ENCODE measurements at regions not wholly inside any gene's neighbourhood (a gene's known extent, or its start where the extent isn't known, plus 50 kb on each side); places are given as distances from the start of the nearest gene placed in this dataset.

DNA sequence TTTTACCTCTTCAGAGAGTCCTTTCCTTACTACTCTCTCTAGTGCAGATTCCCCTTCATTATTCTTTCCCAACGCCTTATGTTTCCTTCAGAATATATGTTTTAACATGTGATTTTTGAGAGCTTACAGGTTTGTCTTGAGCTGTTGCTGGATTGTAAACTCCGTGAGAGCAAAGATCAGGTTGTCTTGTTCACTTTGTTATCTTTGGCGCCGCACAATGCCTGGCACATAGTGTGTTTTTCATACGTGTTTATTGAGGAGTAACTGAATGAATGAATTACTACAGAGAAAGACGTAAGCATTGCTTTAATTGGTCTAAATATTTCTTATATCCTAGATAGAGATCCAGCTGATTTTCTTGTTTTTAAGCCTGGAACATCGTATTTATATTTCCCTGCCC, 80.5 kb upstream of the SLC4A4 start:
- TF ChIP-seq, protein P1, sequence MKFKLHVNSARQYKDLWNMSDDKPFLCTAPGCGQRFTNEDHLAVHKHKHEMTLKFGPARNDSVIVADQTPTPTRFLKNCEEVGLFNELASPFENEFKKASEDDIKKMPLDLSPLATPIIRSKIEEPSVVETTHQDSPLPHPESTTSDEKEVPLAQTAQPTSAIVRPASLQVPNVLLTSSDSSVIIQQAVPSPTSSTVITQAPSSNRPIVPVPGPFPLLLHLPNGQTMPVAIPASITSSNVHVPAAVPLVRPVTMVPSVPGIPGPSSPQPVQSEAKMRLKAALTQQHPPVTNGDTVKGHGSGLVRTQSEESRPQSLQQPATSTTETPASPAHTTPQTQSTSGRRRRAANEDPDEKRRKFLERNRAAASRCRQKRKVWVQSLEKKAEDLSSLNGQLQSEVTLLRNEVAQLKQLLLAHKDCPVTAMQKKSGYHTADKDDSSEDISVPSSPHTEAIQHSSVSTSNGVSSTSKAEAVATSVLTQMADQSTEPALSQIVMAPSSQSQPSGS (CRISPR knock-in tag; IDR thresholded peaks at IDR 0.05; ENCODE audit: borderline replicate concordance, low read depth), result no peak
- TF ChIP-seq, protein P2, sequence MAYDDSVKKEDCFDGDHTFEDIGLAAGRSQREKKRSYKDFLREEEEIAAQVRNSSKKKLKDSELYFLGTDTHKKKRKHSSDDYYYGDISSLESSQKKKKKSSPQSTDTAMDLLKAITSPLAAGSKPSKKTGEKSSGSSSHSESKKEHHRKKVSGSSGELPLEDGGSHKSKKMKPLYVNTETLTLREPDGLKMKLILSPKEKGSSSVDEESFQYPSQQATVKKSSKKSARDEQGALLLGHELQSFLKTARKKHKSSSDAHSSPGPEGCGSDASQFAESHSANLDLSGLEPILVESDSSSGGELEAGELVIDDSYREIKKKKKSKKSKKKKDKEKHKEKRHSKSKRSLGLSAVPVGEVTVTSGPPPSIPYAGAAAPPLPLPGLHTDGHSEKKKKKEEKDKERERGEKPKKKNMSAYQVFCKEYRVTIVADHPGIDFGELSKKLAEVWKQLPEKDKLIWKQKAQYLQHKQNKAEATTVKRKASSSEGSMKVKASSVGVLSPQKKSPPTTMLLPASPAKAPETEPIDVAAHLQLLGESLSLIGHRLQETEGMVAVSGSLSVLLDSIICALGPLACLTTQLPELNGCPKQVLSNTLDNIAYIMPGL (CRISPR knock-in tag; IDR thresholded peaks at IDR 0.05), result no peak
- TF ChIP-seq ZNF396 (CRISPR knock-in tag; IDR thresholded peaks at IDR 0.05; ENCODE audit: borderline replicate concordance) (no peak), ZNF121 (CRISPR knock-in tag; IDR thresholded peaks at IDR 0.05) (no peak), ZNF138 (CRISPR knock-in tag; conservative IDR thresholded peaks at IDR 0.05) (no peak), CREB1 (CRISPR knock-in tag; IDR thresholded peaks at IDR 0.05) (no peak), CBFB (CRISPR knock-in tag; IDR thresholded peaks at IDR 0.05; ENCODE audit: low read depth) (no peak), ZNF512 (CRISPR knock-in tag; IDR thresholded peaks at IDR 0.05; ENCODE audit: borderline replicate concordance) (no peak)
- TF ChIP-seq, protein P3, sequence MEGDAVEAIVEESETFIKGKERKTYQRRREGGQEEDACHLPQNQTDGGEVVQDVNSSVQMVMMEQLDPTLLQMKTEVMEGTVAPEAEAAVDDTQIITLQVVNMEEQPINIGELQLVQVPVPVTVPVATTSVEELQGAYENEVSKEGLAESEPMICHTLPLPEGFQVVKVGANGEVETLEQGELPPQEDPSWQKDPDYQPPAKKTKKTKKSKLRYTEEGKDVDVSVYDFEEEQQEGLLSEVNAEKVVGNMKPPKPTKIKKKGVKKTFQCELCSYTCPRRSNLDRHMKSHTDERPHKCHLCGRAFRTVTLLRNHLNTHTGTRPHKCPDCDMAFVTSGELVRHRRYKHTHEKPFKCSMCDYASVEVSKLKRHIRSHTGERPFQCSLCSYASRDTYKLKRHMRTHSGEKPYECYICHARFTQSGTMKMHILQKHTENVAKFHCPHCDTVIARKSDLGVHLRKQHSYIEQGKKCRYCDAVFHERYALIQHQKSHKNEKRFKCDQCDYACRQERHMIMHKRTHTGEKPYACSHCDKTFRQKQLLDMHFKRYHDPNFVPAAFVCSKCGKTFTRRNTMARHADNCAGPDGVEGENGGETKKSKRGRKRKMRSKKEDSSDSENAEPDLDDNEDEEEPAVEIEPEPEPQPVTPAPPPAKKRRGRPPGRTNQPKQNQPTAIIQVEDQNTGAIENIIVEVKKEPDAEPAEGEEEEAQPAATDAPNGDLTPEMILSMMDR (IDR thresholded peaks at IDR 0.05), result no peak
- TF ChIP-seq, protein P4, sequence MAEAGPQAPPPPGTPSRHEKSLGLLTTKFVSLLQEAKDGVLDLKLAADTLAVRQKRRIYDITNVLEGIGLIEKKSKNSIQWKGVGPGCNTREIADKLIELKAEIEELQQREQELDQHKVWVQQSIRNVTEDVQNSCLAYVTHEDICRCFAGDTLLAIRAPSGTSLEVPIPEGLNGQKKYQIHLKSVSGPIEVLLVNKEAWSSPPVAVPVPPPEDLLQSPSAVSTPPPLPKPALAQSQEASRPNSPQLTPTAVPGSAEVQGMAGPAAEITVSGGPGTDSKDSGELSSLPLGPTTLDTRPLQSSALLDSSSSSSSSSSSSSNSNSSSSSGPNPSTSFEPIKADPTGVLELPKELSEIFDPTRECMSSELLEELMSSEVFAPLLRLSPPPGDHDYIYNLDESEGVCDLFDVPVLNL (CRISPR knock-in tag; IDR thresholded peaks at IDR 0.05; ENCODE audit: borderline replicate concordance, low read depth), result no peak
- TF ChIP-seq, protein P5, sequence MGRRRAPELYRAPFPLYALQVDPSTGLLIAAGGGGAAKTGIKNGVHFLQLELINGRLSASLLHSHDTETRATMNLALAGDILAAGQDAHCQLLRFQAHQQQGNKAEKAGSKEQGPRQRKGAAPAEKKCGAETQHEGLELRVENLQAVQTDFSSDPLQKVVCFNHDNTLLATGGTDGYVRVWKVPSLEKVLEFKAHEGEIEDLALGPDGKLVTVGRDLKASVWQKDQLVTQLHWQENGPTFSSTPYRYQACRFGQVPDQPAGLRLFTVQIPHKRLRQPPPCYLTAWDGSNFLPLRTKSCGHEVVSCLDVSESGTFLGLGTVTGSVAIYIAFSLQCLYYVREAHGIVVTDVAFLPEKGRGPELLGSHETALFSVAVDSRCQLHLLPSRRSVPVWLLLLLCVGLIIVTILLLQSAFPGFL (CRISPR knock-in tag; IDR thresholded peaks at IDR 0.05; ENCODE audit: borderline replicate concordance), result no peak
